K562 (cell line): ENCODE measurements at regions not wholly inside any gene's neighbourhood (a gene's known extent, or its start where the extent isn't known, plus 50 kb on each side); places are given as distances from the start of the nearest gene placed in this dataset.

Experiments used
- ATAC-seq: fragments of 200-7000 bp; cut with Tn5 transposase; 3 replicates; pipeline ENCODE4 v1.9.1; 2020; ENCODE audit warnings: moderate library complexity
- BruUV-seq: library from RNA; stranded (reverse); fragments of 400-500 nt; replicated peaks from 2 replicates; lab custom pipeline; 2021; lab: Mats Ljungman, UMichigan
- CTCF ChIA-PET: fragments of 300-600 bp; formaldehyde crosslinking; extraction: SDS; loops from one replicate; lab custom pipeline; 2021; ENCODE audit warnings: low intra/inter-chr PET ratio; lab: Yijun Ruan, JAX
- POLR2A ChIA-PET: fragments of 300-600, 350-650 bp; sonication (Branson Sonifier 250); formaldehyde crosslinking; extraction: SDS; loops from one replicate; lab custom pipeline; 2021; ENCODE audit warnings: antibody characterized with exemption, inconsistent platforms; lab: Yijun Ruan, JAX
- DNase-seq, 4 experiments: peaks; one replicate each; pipeline versions ENCODE4 v3.0.0 to v3.0.0-alpha.2; 2011 to 2018; ENCODE audit warnings: low spot score in 3 of 4, mixed read lengths in 3 of 4; ENCODE audit errors: extremely low read depth in 1 of 4
- FAIRE-seq: peaks from 2 replicates; lab custom pipeline; 2011; peaks lifted over from hg19 to GRCh38; lab: Jason Lieb, UNC
- H2AFZ ChIP-seq: 2 replicates; pipeline ENCODE4 v1.6.0; 2011; ENCODE audit warnings: low read depth, low read length, control low read depth, inconsistent platforms
- H3K27ac ChIP-seq: fragments of 200-600 bp; 3 replicates; pipeline ENCODE4 v1.8.0; 2011; ENCODE audit warnings: low read depth, mild to moderate bottlenecking, control low read depth, inconsistent platforms, low read length, moderate library complexity, mixed read lengths; ENCODE audit errors: extremely low read depth
- H3K27me3 ChIP-seq, 2 experiments: fragments of 300-600 bp in 1 of 2; 2 replicates in 1 of 2; 3 replicates in 1 of 2; pipeline versions ENCODE4 v1.6.0 to v1.8.0; 2011; ENCODE audit warnings: inconsistent platforms in 2 of 2, low read length in 2 of 2, mild to moderate bottlenecking in 1 of 2, mixed read lengths in 1 of 2, moderate library complexity in 1 of 2; ENCODE audit not compliant: control insufficient read depth in 2 of 2, insufficient read depth in 2 of 2
- H3K36me3 ChIP-seq: fragments of 300-600 bp; 3 replicates; pipeline ENCODE4 v1.8.0; 2011; ENCODE audit warnings: mild to moderate bottlenecking, low read length, inconsistent platforms; ENCODE audit not compliant: control insufficient read depth, insufficient read depth
- H3K4me1 ChIP-seq, 2 experiments: fragments of 200-600 bp in 1 of 2; replicated peaks in 1 of 2; 2 replicates in 1 of 2; 3 replicates in 1 of 2; pipeline versions ENCODE4 v1.5.1 to v1.8.0; 2011; ENCODE audit warnings: inconsistent platforms in 2 of 2, low read length in 2 of 2, mild to moderate bottlenecking in 1 of 2, mixed read lengths in 1 of 2, moderate library complexity in 1 of 2; ENCODE audit not compliant: control insufficient read depth in 2 of 2, insufficient read depth in 2 of 2
- H3K4me2 ChIP-seq: 2 replicates; pipeline ENCODE4 v1.6.1; 2011; ENCODE audit warnings: low read length, control low read depth, inconsistent platforms, mixed read lengths; ENCODE audit not compliant: insufficient read depth
- H3K4me3 ChIP-seq: fragments of 200-600 bp; sonication (generic), shearing (Covaris generic); 2 replicates; pipeline ENCODE4 v1.5.1; 2016; ENCODE audit warnings: control low read depth, inconsistent platforms
- H3K79me2 ChIP-seq: fragments of 200-600 bp; 3 replicates; pipeline ENCODE4 v1.8.0; 2011; ENCODE audit warnings: low read length, inconsistent platforms; ENCODE audit not compliant: control insufficient read depth, insufficient read depth
- H3K9ac ChIP-seq, 2 experiments: 2 replicates each; pipeline versions ENCODE4 v1.6.0 to v1.6.1; 2011; ENCODE audit warnings: low read depth in 2 of 2, low read length in 2 of 2, control low read depth in 1 of 2, inconsistent platforms in 1 of 2, mild to moderate bottlenecking in 1 of 2, mixed read lengths in 1 of 2; ENCODE audit not compliant: insufficient read depth in 1 of 2
- H3K9me1 ChIP-seq: one replicate; pipeline ENCODE4 v1.6.0; 2011; ENCODE audit warnings: inconsistent platforms, mild to moderate bottlenecking, low read length, moderate library complexity; ENCODE audit not compliant: control insufficient read depth, insufficient read depth
- H3K9me3 ChIP-seq: replicated peaks from 2 replicates; pipeline ENCODE4 v1.5.1; 2011; ENCODE audit warnings: low read depth, low read length, inconsistent platforms; ENCODE audit not compliant: control insufficient read depth, insufficient read depth
- H4K20me1 ChIP-seq: replicated peaks from 2 replicates; pipeline ENCODE4 v1.6.1; 2011; ENCODE audit warnings: low read length, inconsistent platforms, mixed read lengths; ENCODE audit not compliant: control insufficient read depth, insufficient read depth
- CBX5 ChIP-seq: IDR thresholded peaks from 2 replicates; pipeline ENCODE4 v1.6.1; 2014; ENCODE audit warnings: low read depth, borderline replicate concordance
- CREB1 ChIP-seq, 2 experiments: sonication (generic) in 1 of 2; formaldehyde crosslinking in 1 of 2; IDR thresholded peaks; 2 replicates each; pipeline versions ENCODE4 v1.6.1 to v1.8.0; 2012 to 2022; ENCODE audit warnings: inconsistent platforms in 1 of 2, mild to moderate bottlenecking in 1 of 2, missing genetic modification reagents in 1 of 2, moderate library complexity in 1 of 2
- FOS ChIP-seq: IDR thresholded peaks from 3 replicates; pipeline ENCODE4 v1.6.1; 2011; ENCODE audit not compliant: insufficient read length; ENCODE audit errors: extremely low read depth
- FOSL1 ChIP-seq: fragments of 200-800 bp; sonication (Bioruptor generic); conservative IDR thresholded peaks from 2 replicates; pipeline ENCODE4 v1.6.1; 2016; ENCODE audit warnings: missing genetic modification characterization, missing compliant biosample characterization
- FOXO4 ChIP-seq: fragments of 450-650 bp; formaldehyde crosslinking; IDR thresholded peaks from 2 replicates; pipeline ENCODE4 v1.4.0; 2020; ENCODE audit warnings: mild to moderate bottlenecking, moderate library complexity
- HDAC8 ChIP-seq: fragments of 450-650 bp; IDR thresholded peaks from 2 replicates; pipeline ENCODE4 v1.6.1; 2016; ENCODE audit warnings: mild to moderate bottlenecking, missing genetic modification characterization, moderate library complexity, missing compliant biosample characterization
- KAT7 ChIP-seq: sonication (generic); formaldehyde crosslinking; IDR thresholded peaks from 2 replicates; pipeline ENCODE4 v1.8.0; 2022; ENCODE audit warnings: missing genetic modification reagents, mild to moderate bottlenecking, borderline replicate concordance
- NFXL1 ChIP-seq: fragments of 450-650 bp; formaldehyde crosslinking; IDR thresholded peaks from 2 replicates; pipeline ENCODE4 v1.4.0; 2021; ENCODE audit warnings: mild to moderate bottlenecking
- NR4A1 ChIP-seq, 2 experiments: fragments of 250-450 bp in 1 of 2; fragments of 450-650 bp in 1 of 2; sonication (Bioruptor Pico) in 1 of 2; IDR thresholded peaks; 2 replicates each; pipeline versions ENCODE4 v1.4.0 to v1.6.1; 2016 to 2020; ENCODE audit warnings: mild to moderate bottlenecking in 2 of 2, missing compliant biosample characterization in 1 of 2, missing genetic modification characterization in 1 of 2, moderate library complexity in 1 of 2
- PHTF2 ChIP-seq: fragments of 250-450 bp; sonication (Bioruptor Pico); IDR thresholded peaks from 2 replicates; pipeline ENCODE4 v1.5.0; 2021; ENCODE audit warnings: mild to moderate bottlenecking
- RAD21 ChIP-seq, 2 experiments: fragments of 250-450 bp in 1 of 2; fragments of 450-650 bp in 1 of 2; sonication (Bioruptor Pico) in 1 of 2; formaldehyde crosslinking in 1 of 2; IDR thresholded peaks in 1 of 2; conservative IDR thresholded peaks in 1 of 2; 2 replicates each; pipeline versions ENCODE4 v1.4.0 to v1.8.0; 2020 to 2022; ENCODE audit warnings: mild to moderate bottlenecking in 2 of 2, moderate library complexity in 1 of 2
- RBBP5 ChIP-seq: fragments of 200-600 bp; sonication (generic); IDR thresholded peaks from 2 replicates; pipeline ENCODE4 v1.6.1; 2012; ENCODE audit warnings: borderline replicate concordance, mild to moderate bottlenecking, low read length, control low read depth, inconsistent platforms; ENCODE audit not compliant: insufficient read depth, poor library complexity, severe bottlenecking
- RBM39 ChIP-seq: fragments of 200-400 bp; formaldehyde crosslinking; optimal IDR thresholded peaks from 2 replicates; pipeline ENCODE3; 2018; ENCODE audit warnings: low read depth, low read length
- TBL1XR1 ChIP-seq, 2 experiments: IDR thresholded peaks; 2 replicates each; pipeline ENCODE4 v1.6.1; 2012; ENCODE audit warnings: improper control_type of control experiment in 2 of 2, low read length in 2 of 2, mild to moderate bottlenecking in 1 of 2
- TFAP4 ChIP-seq: sonication (generic); formaldehyde crosslinking; IDR thresholded peaks from 2 replicates; pipeline ENCODE4 v1.8.0; 2022; ENCODE audit warnings: missing genetic modification reagents, mild to moderate bottlenecking, moderate library complexity, borderline replicate concordance
- ZBTB17 ChIP-seq: fragments of 450-650 bp; formaldehyde crosslinking; IDR thresholded peaks from 2 replicates; pipeline ENCODE4 v1.4.0; 2020; ENCODE audit warnings: mild to moderate bottlenecking
- ZBTB49 ChIP-seq: sonication (generic); formaldehyde crosslinking; IDR thresholded peaks from 2 replicates; pipeline ENCODE4 v1.8.0; 2022; ENCODE audit warnings: missing genetic modification reagents, mild to moderate bottlenecking, borderline replicate concordance
- ZNF212 ChIP-seq: fragments of 450-650 bp; formaldehyde crosslinking; IDR thresholded peaks from 2 replicates; pipeline ENCODE4 v1.4.0; 2020; ENCODE audit warnings: mild to moderate bottlenecking
- ZNF347 ChIP-seq: fragments of 450-650 bp; formaldehyde crosslinking; IDR thresholded peaks from 2 replicates; pipeline ENCODE4 v1.4.0; 2020; ENCODE audit warnings: low read depth, mild to moderate bottlenecking, moderate library complexity
- ZSCAN29 ChIP-seq: fragments of 450-650 bp; IDR thresholded peaks from 2 replicates; pipeline ENCODE4 v1.6.1; 2017
- WGBS: fragments of 100-300 bp; shearing (Covaris generic); methylation state at CpG from one replicate; pipeline ENCODE4 v1.1.6; 2016; ENCODE audit warnings: low coverage, mixed read lengths; ENCODE audit not compliant: insufficient coverage; ENCODE audit errors: missing lambda C conversion rate; 5-methylcytosine and 5-hydroxymethylcytosine counted together
- in situ Hi-C: fragments of 300-500 bp; cut with MboI; formaldehyde crosslinking; loops from 4 replicates; pipeline ENCODE4 v1.15.0; 2018; ENCODE audit warnings: inconsistent platforms, mixed read lengths
- intact Hi-C: fragments of 100-400 bp; cut with micrococcal nuclease; formaldehyde crosslinking; loops from 2 replicates; pipeline ENCODE4 v1.14.2; 2022

- Histone ChIP-seq H3K4me3 (no peak overlapping the region), H3K79me2 (no peaks in the 10 kb centered on the region), H3K9me1 (no peaks in the 10 kb centered on the region), H3K4me2 (no peak overlapping the region), H3K4me1 (no peaks in the 10 kb centered on the region), H3K9ac (no peak overlapping the region), H3K9me3 (no peaks in the 10 kb centered on the region), H3K27me3 (no peaks in the 10 kb centered on the region), H2AFZ (no peak overlapping the region), H4K20me1 (no peaks in the 10 kb centered on the region), H3K36me3 (no peaks in the 10 kb centered on the region), H3K27ac (no peak overlapping the region)
- WGBS = 0% methylated on average over 2 of the region's 2 CpGs
- FAIRE-seq = no peak
- BruUV-seq = no TSS peak
- ChIA-PET POLR2A (no interaction called here), CTCF (no interaction called here)
- intact Hi-C loops (no loop called here), in situ Hi-C loops (no loop called here)
- ATAC-seq = no peak
- no peak for DNase-seq
- TF ChIP-seq RBBP5 (no peak), FOS (no peak), RAD21 (CRISPR knock-in tag; conservative IDR thresholded peaks at IDR 0.05 in 1 of 2, IDR thresholded peaks at IDR 0.05 in 1 of 2) (no peak), PHTF2 (no peak), ZNF212 (no peak), CREB1 (IDR thresholded peaks at IDR 0.05) (no peak), CREB1 (CRISPR knock-in tag; IDR thresholded peaks at IDR 0.05) (no peak), HDAC8 (tag) (no peak), KAT7 (CRISPR knock-in tag) (no peak), CBX5 (no peak), NFXL1 (CRISPR knock-in tag) (no peak), ZSCAN29 (no peak), TBL1XR1 (IDR thresholded peaks at IDR 0.05; ENCODE audit: low read length in 2 of 2) (no peak), ZBTB17 (CRISPR knock-in tag) (no peak), TFAP4 (CRISPR knock-in tag) (no peak), RBM39 (no peak), FOXO4 (no peak), ZNF347 (CRISPR knock-in tag) (no peak), FOSL1 (tag) (no peak), NR4A1 (CRISPR knock-in tag; IDR thresholded peaks at IDR 0.05) (no peak), NR4A1 (tag; IDR thresholded peaks at IDR 0.05) (no peak), ZBTB49 (no peak)
Observed at GRCh38 chr14:43887523-43887922, 619.6 kb downstream of the FSCB start.
